ENCODE measurements at regions not wholly inside any gene's neighbourhood (a gene's known extent, or its start where the extent isn't known, plus 50 kb on each side); places are given as distances from the start of the nearest gene placed in this dataset.
A peak's percentile ranks its signal among the peaks of the same experiment; 100 is the strongest.

GRCh38 chr6:144990784-144991183, 705.6 kb downstream of the UTRN start:
- H3K27ac ChIP-seq (ENCODE audit: low read depth, low read length) = no peak overlapping the region
- no peak overlapping the region for H2BK5ac ChIP-seq (ENCODE audit: low read length)
- H2AK5ac ChIP-seq (ENCODE audit: low read length) = no peak overlapping the region
- WGBS (ENCODE audit: extremely low coverage, insufficient coverage, low lambda C conversion rate) = no CpG with 5 or more reads among the region's 3 CpGs
- no peaks in the 10 kb centered on the region for H3K79me2 ChIP-seq (ENCODE audit: control insufficient read depth, insufficient read depth, low read length)
- H2BK15ac ChIP-seq (replicated peaks; ENCODE audit: low read depth) = no peak overlapping the region
- no peak overlapping the region for H3K4me2 ChIP-seq (ENCODE audit: low read length)
- H3K56ac ChIP-seq (ENCODE audit: low read length) = no peak overlapping the region
- DNase-seq = no peak
- no peak overlapping the region for H3K18ac ChIP-seq (ENCODE audit: low read length)
- H3K23ac ChIP-seq (ENCODE audit: low read length) = no peak overlapping the region
- no peaks in the 10 kb centered on the region for H3K27me3 ChIP-seq (ENCODE audit: insufficient read depth, low read length, poor library complexity)
- no peaks in the 10 kb centered on the region for H3K4me1 ChIP-seq (ENCODE audit: control insufficient read depth, low read depth, low read length)
- no peaks in the 10 kb centered on the region for H3K36me3 ChIP-seq (ENCODE audit: control insufficient read depth, insufficient read depth, low read length)
- H2BK120ac ChIP-seq (ENCODE audit: low read depth, low read length) = no peak overlapping the region
- no peak overlapping the region for H4K5ac ChIP-seq (ENCODE audit: low read length)
- no peaks in the 10 kb centered on the region for H3K79me1 ChIP-seq (ENCODE audit: low read length)
- no peak overlapping the region for H3K4ac ChIP-seq (ENCODE audit: low read depth, low read length)
- H3K9ac ChIP-seq (ENCODE audit: low read length) = no peak overlapping the region
- no peak overlapping the region for H3K4me3 ChIP-seq (ENCODE audit: low read length)
- no peak overlapping the region for H4K8ac ChIP-seq (ENCODE audit: low read depth, low read length)

- H3K56ac ChIP-seq (ENCODE audit: low read length) = no peak overlapping the region
- H3K9ac ChIP-seq (ENCODE audit: low read length) = no peak overlapping the region
- no peak overlapping the region for H4K8ac ChIP-seq (ENCODE audit: low read depth, low read length)
- H3K4ac ChIP-seq (ENCODE audit: low read depth, low read length) = no peak overlapping the region
- no peaks in the 10 kb centered on the region for H3K79me2 ChIP-seq (ENCODE audit: control insufficient read depth, insufficient read depth, low read length)
- WGBS (ENCODE audit: extremely low coverage, insufficient coverage, low lambda C conversion rate) = no CpG with 5 or more reads among the region's 3 CpGs
- H3K27me3 ChIP-seq (ENCODE audit: insufficient read depth, low read length, poor library complexity) = no peaks in the 10 kb centered on the region
- H2BK120ac ChIP-seq (ENCODE audit: low read depth, low read length) = no peak overlapping the region
- no peak overlapping the region for H2AK5ac ChIP-seq (ENCODE audit: low read length)
- H3K36me3 ChIP-seq (ENCODE audit: control insufficient read depth, insufficient read depth, low read length) = no peaks in the 10 kb centered on the region
- H3K4me1 ChIP-seq (ENCODE audit: control insufficient read depth, low read depth, low read length) = no peaks in the 10 kb centered on the region
- H3K4me2 ChIP-seq (ENCODE audit: low read length) = no peak overlapping the region
- H2BK5ac ChIP-seq (ENCODE audit: low read length) = no peak overlapping the region
- no peak overlapping the region for H2BK15ac ChIP-seq (replicated peaks; ENCODE audit: low read depth)
- no peak overlapping the region for H3K23ac ChIP-seq (ENCODE audit: low read length)
- DNase-seq = no peak
- no peak overlapping the region for H4K5ac ChIP-seq (ENCODE audit: low read length)
- H3K4me3 ChIP-seq (ENCODE audit: low read length) = no peak overlapping the region
- no peak overlapping the region for H3K18ac ChIP-seq (ENCODE audit: low read length)
- H3K79me1 ChIP-seq (ENCODE audit: low read length) = no peaks in the 10 kb centered on the region
- H3K27ac ChIP-seq (ENCODE audit: low read depth, low read length) = no peak overlapping the region
These were observed 708.7 kb downstream of the UTRN start for GRCh38 chr6:144993870-144994269.

GRCh38 chr6:144997996-144998395, 712.9 kb downstream of the UTRN start:
- H3K4me3 ChIP-seq (ENCODE audit: low read length) = no peak overlapping the region
- no peak overlapping the region for H3K27ac ChIP-seq (ENCODE audit: low read depth, low read length)
- H3K9ac ChIP-seq (ENCODE audit: low read length) = no peak overlapping the region
- H3K18ac ChIP-seq (ENCODE audit: low read length) = no peak overlapping the region
- H2BK15ac ChIP-seq (replicated peaks; ENCODE audit: low read depth) = no peak overlapping the region
- H3K79me2 ChIP-seq (ENCODE audit: control insufficient read depth, insufficient read depth, low read length) = no peaks in the 10 kb centered on the region
- DNase-seq = no peak
- H2BK5ac ChIP-seq (ENCODE audit: low read length) = no peak overlapping the region
- no peak overlapping the region for H3K4ac ChIP-seq (ENCODE audit: low read depth, low read length)
- no peak overlapping the region for H2BK120ac ChIP-seq (ENCODE audit: low read depth, low read length)
- H2AK5ac ChIP-seq (ENCODE audit: low read length) = peak overlapping the region; percentile 15
- H3K79me1 ChIP-seq (ENCODE audit: low read length) = no peaks in the 10 kb centered on the region
- H3K27me3 ChIP-seq (ENCODE audit: insufficient read depth, low read length, poor library complexity) = no peaks in the 10 kb centered on the region
- no peak overlapping the region for H3K56ac ChIP-seq (ENCODE audit: low read length)
- no peak overlapping the region for H3K23ac ChIP-seq (ENCODE audit: low read length)
- no peak overlapping the region for H4K5ac ChIP-seq (ENCODE audit: low read length)
- H3K36me3 ChIP-seq (ENCODE audit: control insufficient read depth, insufficient read depth, low read length) = no peaks in the 10 kb centered on the region
- H3K4me2 ChIP-seq (ENCODE audit: low read length) = no peak overlapping the region
- no peak overlapping the region for H4K8ac ChIP-seq (ENCODE audit: low read depth, low read length)
- no CpG with 5 or more reads among the region's 3 CpGs for WGBS (ENCODE audit: extremely low coverage, insufficient coverage, low lambda C conversion rate)
- H3K4me1 ChIP-seq (ENCODE audit: control insufficient read depth, low read depth, low read length) = no peaks in the 10 kb centered on the region

GRCh38 chr6:144999127-144999526, 714.0 kb downstream of the UTRN start:
- WGBS (ENCODE audit: extremely low coverage, insufficient coverage, low lambda C conversion rate) = no CpG with 5 or more reads among the region's 1 CpG
- no peaks in the 10 kb centered on the region for H3K79me2 ChIP-seq (ENCODE audit: control insufficient read depth, insufficient read depth, low read length)
- no peak overlapping the region for H3K4me2 ChIP-seq (ENCODE audit: low read length)
- no peaks in the 10 kb centered on the region for H3K27me3 ChIP-seq (ENCODE audit: insufficient read depth, low read length, poor library complexity)
- H2BK15ac ChIP-seq (replicated peaks; ENCODE audit: low read depth) = no peak overlapping the region
- H3K4me1 ChIP-seq (ENCODE audit: control insufficient read depth, low read depth, low read length) = no peaks in the 10 kb centered on the region
- no peak overlapping the region for H3K18ac ChIP-seq (ENCODE audit: low read length)
- H3K79me1 ChIP-seq (ENCODE audit: low read length) = no peaks in the 10 kb centered on the region
- no peak overlapping the region for H4K8ac ChIP-seq (ENCODE audit: low read depth, low read length)
- H3K9ac ChIP-seq (ENCODE audit: low read length) = no peak overlapping the region
- no peak overlapping the region for H3K4ac ChIP-seq (ENCODE audit: low read depth, low read length)
- no peak overlapping the region for H3K56ac ChIP-seq (ENCODE audit: low read length)
- no peak overlapping the region for H3K4me3 ChIP-seq (ENCODE audit: low read length)
- no peak overlapping the region for H2BK120ac ChIP-seq (ENCODE audit: low read depth, low read length)
- no peak overlapping the region for H3K23ac ChIP-seq (ENCODE audit: low read length)
- no peak overlapping the region for H2AK5ac ChIP-seq (ENCODE audit: low read length)
- no peaks in the 10 kb centered on the region for H3K36me3 ChIP-seq (ENCODE audit: control insufficient read depth, insufficient read depth, low read length)
- H3K27ac ChIP-seq (ENCODE audit: low read depth, low read length) = no peak overlapping the region
- DNase-seq = peak; percentile 32
- no peak overlapping the region for H2BK5ac ChIP-seq (ENCODE audit: low read length)
- H4K5ac ChIP-seq (ENCODE audit: low read length) = no peak overlapping the region

GRCh38 chr6:145003145-145003544, 718.0 kb downstream of the UTRN start:
- Histone ChIP-seq H2BK5ac (ENCODE audit: low read length) (no peak overlapping the region), H3K79me2 (ENCODE audit: control insufficient read depth, insufficient read depth, low read length) (no peaks in the 10 kb centered on the region), H3K79me1 (ENCODE audit: low read length) (no peaks in the 10 kb centered on the region), H3K56ac (ENCODE audit: low read length) (no peak overlapping the region), H2BK120ac (ENCODE audit: low read depth, low read length) (no peak overlapping the region), H3K4me1 (ENCODE audit: control insufficient read depth, low read depth, low read length) (no peaks in the 10 kb centered on the region), H3K4ac (ENCODE audit: low read depth, low read length) (no peak overlapping the region), H2BK15ac (replicated peaks; ENCODE audit: low read depth) (no peak overlapping the region), H3K27me3 (ENCODE audit: insufficient read depth, low read length, poor library complexity) (no peaks in the 10 kb centered on the region), H3K36me3 (ENCODE audit: control insufficient read depth, insufficient read depth, low read length) (no peaks in the 10 kb centered on the region), H4K8ac (ENCODE audit: low read depth, low read length) (no peak overlapping the region), H3K27ac (ENCODE audit: low read depth, low read length) (no peak overlapping the region), H3K18ac (ENCODE audit: low read length) (no peak overlapping the region), H4K5ac (ENCODE audit: low read length) (no peak overlapping the region), H3K9ac (ENCODE audit: low read length) (no peak overlapping the region), H3K23ac (ENCODE audit: low read length) (no peak overlapping the region), H2AK5ac (ENCODE audit: low read length) (no peak overlapping the region), H3K4me3 (ENCODE audit: low read length) (no peak overlapping the region), H3K4me2 (ENCODE audit: low read length) (no peak overlapping the region)
- no CpG with 5 or more reads among the region's 2 CpGs for WGBS (ENCODE audit: extremely low coverage, insufficient coverage, low lambda C conversion rate)
- DNase-seq = no peak

GRCh38 chr6:145006914-145007313, 721.8 kb downstream of the UTRN start:
- Histone ChIP-seq H3K56ac (ENCODE audit: low read length) (no peak overlapping the region), H3K18ac (ENCODE audit: low read length) (no peak overlapping the region), H2AK5ac (ENCODE audit: low read length) (no peak overlapping the region), H2BK120ac (ENCODE audit: low read depth, low read length) (no peak overlapping the region), H3K4me3 (ENCODE audit: low read length) (no peak overlapping the region), H4K5ac (ENCODE audit: low read length) (no peak overlapping the region), H2BK5ac (ENCODE audit: low read length) (no peak overlapping the region), H3K4me2 (ENCODE audit: low read length) (no peak overlapping the region), H4K8ac (ENCODE audit: low read depth, low read length) (no peak overlapping the region), H3K79me1 (ENCODE audit: low read length) (no peaks in the 10 kb centered on the region), H3K27me3 (ENCODE audit: insufficient read depth, low read length, poor library complexity) (no peaks in the 10 kb centered on the region), H3K4me1 (ENCODE audit: control insufficient read depth, low read depth, low read length) (peaks cover under 1% of the 10 kb centered on the region), H2BK15ac (replicated peaks; ENCODE audit: low read depth) (no peak overlapping the region), H3K23ac (ENCODE audit: low read length) (no peak overlapping the region), H3K36me3 (ENCODE audit: control insufficient read depth, insufficient read depth, low read length) (no peaks in the 10 kb centered on the region), H3K79me2 (ENCODE audit: control insufficient read depth, insufficient read depth, low read length) (no peaks in the 10 kb centered on the region), H3K9ac (ENCODE audit: low read length) (no peak overlapping the region), H3K27ac (ENCODE audit: low read depth, low read length) (no peak overlapping the region), H3K4ac (ENCODE audit: low read depth, low read length) (no peak overlapping the region)
- no peak for DNase-seq
- no CpG with 5 or more reads among the region's 6 CpGs for WGBS (ENCODE audit: extremely low coverage, insufficient coverage, low lambda C conversion rate)
